OCI-M1 (cell line): ENCODE measurements at regions not wholly inside any gene's neighbourhood (a gene's known extent, or its start where the extent isn't known, plus 50 kb on each side); places are given as distances from the start of the nearest gene placed in this dataset.
"Not testable (repeated sequence)": the region's sequence is repeated elsewhere in the genome, so short reads cannot be mapped to it uniquely, and the experiment has no call there.

ENCODE experiments used
- DNase-seq: peaks from one replicate; lab custom pipeline; 2025; lab: John Stamatoyannopoulos, UW

DNA sequence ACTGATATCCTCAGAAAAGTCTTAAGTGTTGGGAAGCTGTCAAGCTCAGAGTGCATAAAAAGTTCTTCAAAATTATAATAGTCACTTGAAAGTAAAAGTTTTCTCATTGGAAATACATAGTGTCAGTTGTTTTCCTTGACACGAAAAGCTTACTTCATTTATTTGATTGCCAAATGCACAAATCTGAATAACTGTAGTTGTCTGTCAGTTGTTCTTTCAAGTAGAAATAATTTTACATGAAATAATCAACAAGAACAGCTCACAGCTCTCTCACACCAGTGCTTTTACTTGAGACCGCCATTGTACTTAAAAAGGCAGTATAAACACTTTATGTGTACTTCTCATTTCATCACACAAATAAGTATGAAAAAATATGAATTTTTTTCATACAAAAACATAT lies 163.3 kb upstream of the NXPH2 start:
- DNase-seq = no peak

- no peak for DNase-seq
Measured at GRCh38 chr2:138942466-138942865, 162.3 kb upstream of the NXPH2 start.

DNA sequence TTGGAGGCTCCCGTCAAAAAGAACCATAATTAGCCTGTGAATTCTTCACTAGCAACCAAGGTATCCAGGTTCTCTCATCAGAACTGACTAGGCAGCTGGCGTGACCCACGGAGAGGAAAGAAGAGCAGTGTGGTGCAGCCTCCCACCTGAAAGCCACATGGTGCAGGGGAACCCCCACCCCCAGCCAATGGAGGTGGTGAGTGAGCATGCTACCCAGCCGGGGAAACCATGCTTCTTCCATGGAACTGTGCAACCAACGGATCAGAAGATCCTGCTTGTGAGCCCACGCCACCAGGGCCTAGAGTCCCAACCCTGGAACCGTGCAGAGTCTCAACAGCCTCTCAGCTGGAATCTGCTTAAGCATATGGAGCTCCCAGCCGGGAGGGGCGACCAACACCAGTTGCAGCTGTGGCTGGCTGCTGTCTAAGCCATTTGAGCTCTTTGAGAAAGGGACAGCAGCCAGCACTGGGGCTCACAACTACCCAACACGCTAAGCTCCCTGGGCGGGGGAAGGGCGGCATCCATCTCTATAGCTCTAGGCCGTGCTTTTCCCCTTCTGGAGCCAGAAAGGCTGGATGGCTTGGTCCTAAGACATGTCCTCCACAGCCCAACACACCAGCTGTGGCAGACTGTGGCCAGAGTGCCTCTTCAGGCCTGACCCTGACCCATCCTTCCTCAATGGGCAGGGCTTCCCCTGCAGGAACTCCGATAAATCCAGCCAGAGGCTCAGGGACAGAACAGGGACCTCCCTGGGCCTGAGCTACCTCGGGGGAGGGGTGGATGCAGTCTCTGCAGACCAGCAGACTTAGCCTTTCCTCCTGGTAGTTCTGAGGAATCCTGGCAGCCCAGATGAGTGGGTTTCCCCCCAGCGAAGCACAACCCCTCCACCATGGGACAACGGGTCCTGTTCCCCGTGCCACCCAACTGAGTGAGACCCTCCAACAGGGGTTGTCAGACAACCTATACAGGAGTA lies 151.4 kb upstream of the NXPH2 start:
- DNase-seq = no peak

DNA sequence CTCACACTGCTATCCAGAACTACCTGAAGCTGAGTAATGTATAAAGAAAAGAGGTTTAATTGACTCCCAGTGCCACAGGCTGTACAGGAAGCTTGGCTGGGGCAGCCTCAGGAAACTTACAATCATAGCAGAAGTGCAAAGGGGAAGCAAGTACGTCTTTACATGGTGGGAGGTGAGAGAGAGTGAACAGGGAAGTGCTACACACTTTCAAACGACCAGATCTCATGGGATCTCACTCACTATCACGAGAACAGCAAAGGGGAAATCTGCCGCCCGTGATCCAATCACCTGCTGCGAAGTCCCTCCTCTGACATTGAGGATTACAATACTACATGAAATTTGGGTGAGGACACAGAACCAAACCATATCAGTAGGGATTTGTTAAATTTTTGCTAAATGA lies 150.4 kb upstream of the NXPH2 start:
- DNase-seq = no peak

DNA sequence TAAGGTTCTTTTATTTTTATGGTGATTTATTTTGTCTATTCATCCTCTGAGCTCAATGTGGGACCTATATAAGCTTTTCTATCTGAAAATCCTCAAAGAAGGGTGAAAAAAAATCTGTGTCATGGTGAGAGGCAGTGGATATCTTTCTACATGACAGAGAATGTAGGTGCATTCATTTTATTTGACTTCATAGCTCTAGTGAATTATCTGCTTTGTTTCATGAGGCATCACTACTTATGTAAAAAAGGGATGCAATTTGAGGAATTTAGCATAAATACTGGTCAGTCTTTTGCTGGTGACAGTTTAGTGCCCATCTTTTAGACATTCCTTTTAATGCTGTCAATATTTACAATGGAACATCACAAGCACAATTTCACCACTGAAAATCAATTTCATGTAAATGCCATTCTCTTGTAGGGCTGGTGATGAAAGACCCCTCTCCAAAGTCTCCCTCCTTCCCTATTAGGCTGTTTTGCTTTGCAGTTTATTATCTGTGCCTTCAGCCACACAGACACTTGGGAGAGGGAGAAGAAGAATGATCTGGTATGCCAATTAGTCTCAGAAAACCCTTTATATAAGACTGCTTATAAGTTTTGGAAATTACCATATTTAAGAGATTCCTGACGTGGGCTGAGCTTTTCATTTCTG lies 148.3 kb upstream of the NXPH2 start:
- DNase-seq = no peak

- DNase-seq = peak; percentile 64
Measured at GRCh38 chr2:138922973-138923563, 142.9 kb upstream of the NXPH2 start.

DNA sequence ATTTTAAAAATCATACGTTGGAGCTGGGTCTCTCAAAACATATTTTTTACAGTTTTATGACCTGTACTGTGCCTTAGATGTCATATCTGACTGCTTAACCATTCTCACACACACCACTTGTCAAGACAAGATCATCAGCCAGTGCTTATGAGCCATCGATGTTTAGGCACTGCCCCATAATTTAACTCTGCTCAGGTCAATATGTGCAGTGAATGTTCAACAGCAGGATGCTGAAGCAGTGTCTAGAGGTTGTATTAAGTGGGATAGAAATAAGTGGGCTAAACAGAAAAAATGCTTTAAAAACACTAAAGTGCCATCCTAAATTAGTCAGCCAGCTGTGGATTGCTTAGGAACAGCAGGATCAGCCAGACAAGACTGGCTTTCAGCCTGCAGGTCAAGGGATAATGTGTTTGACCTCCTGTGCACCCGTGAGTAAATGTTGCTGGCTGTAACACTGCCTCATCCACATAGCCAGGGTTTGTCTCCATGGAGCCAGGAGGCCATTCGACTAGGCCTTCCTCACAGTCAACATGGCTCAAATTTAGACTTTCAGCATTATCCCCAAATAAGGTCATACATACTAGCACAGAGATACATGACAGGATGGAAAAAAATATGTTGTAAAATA lies 139.0 kb upstream of the NXPH2 start:
- DNase-seq = no peak

- DNase-seq = no peak
Measured at GRCh38 chr2:138910427-138910826, 130.2 kb upstream of the NXPH2 start.

GRCh38 chr2:138906549-138906948 lies 126.4 kb upstream of the NXPH2 start:
- DNase-seq = no peak

GRCh38 chr2:138902239-138902871 lies 122.2 kb upstream of the NXPH2 start:
- no peak for DNase-seq

DNA sequence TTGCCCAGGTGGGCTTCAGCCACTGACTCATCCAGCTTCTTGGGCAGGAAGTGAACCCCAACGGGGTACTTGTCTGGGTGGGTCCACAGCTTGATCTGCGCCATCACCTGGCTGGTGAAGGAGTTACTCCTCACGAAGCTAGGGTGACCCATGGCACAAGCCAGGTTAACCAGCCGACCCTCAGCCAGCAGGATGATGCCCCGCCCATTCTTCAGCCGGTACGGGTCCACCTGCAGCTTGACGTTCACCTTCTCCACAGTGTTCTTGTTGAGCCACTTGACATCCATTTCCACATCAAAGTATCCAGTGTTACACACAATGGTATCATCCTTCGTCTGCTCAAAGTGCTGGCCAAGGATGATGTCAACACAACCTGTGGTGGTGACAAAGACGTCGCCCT lies 121.3 kb upstream of the NXPH2 start:
- DNase-seq = no peak

- peak; percentile 46 for DNase-seq
Measured at GRCh38 chr2:138898855-138899254, 118.7 kb upstream of the NXPH2 start.

DNA sequence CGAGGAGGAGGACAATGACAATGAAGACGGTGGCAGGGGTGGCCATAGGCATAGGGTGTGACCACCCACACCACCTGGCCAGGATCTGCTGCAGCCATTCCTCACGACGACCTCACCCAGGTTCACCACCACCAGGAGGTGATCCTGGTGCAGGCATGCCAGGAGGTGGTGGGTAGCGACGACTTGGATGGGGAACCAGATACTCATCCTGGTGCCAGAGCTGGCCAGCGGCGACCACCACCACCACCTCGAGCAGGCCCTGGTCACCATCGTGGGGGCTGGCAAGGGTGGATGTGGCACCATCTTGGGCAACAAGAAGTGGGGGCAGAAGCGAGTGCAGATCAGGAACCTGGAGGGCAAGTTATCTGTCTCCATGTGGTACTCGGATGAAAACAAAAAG lies 117.1 kb upstream of the NXPH2 start:
- no peak for DNase-seq

- peak; percentile 8 for DNase-seq
Measured at GRCh38 chr2:138893746-138894145, 113.6 kb upstream of the NXPH2 start.

- no peak for DNase-seq
Measured at GRCh38 chr2:138881126-138881525, 100.9 kb upstream of the NXPH2 start.

- no peak for DNase-seq
Measured at GRCh38 chr2:138879931-138880330, 99.7 kb upstream of the NXPH2 start.

DNA sequence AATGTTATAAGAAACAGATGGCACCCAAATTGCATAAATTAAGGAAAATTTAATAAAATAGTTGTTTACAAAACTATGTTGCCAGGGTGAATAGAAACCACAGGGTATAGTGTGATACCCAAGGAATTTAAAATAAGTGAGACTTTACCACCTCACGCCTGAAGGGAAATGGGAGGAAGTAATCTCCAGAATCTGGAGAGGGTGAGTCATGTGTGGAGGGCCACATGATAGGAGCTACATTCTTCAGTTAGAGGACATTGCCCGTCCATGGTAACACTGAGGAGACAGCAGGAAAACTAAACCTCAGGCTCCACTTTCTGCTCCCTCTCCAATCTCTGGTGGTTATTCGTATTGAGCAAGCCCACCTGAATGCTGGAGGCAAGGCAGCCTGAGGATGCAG lies 97.2 kb upstream of the NXPH2 start:
- DNase-seq = no peak

DNA sequence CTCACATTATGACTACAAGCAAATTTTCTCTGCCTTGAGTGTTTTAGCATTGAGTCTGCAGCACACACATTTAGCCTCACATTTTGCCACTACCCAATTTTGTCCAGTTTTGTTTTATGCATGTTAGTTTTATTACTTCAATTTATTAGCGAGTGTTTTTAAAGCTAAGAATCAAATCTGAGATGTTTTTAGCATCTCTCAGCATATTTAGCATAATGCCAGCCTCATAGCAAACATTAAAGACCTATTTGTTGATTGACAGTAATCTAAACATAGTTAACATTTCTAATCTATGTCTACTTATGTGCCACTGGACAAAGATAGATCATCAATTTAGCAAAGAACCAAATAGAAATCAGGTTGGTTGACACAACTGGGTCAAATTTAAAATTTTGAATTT lies 94.1 kb upstream of the NXPH2 start:
- no peak for DNase-seq

- DNase-seq = not testable (repeated sequence)
Measured at GRCh38 chr2:138872116-138872515, 91.9 kb upstream of the NXPH2 start.

- no peak for DNase-seq
Measured at GRCh38 chr2:138871312-138871711, 91.1 kb upstream of the NXPH2 start.

DNA sequence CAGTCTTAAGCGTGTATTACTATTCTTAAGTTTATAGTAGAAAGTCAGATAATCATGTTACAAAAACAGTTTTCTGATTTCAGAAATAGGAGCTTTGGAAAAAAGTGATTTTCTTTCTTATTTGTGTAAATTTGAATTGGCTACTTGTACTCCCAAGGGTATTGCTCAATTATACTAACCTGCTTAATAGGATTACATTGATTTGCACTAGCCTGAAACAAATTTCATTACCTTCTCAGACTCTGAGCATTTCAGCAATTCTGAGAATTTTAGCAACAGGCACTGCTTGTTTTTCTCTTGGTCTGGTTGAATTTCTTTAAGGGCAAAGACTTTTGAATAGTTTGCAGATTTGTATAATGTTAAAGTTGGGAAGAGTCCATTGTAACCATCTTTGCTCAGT lies 87.2 kb upstream of the NXPH2 start:
- DNase-seq = no peak

DNA sequence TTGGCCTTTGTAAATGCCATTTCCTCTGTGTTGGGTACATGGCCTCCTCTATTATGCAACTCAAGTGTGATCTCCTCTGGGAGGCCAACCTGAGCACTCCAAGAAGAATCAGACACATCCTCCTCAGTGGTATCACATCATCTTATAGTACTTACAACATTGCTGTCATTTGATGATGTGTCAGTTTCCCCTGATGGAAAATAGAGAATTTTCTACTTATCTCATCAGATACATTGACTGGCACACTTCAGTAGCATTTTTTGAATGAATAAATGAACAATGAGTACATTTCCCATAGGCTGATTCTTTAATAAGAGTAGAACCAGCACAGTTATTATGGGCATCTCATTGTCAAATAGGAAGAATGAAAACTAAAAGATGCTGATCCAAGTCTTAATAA lies 86.6 kb upstream of the NXPH2 start:
- no peak for DNase-seq
